CD8-positive, alpha-beta memory T cell (primary cell): ENCODE measurements at regions not wholly inside any gene's neighbourhood (a gene's known extent, or its start where the extent isn't known, plus 50 kb on each side); places are given as distances from the start of the nearest gene placed in this dataset.

Experiments
- CTCF ChIA-PET: fragments of 350-600 bp; sonication (Branson Sonifier 250); formaldehyde crosslinking; loops from one replicate; lab custom pipeline; 2021; ENCODE audit warnings: antibody characterized with exemption; lab: Charles Lee
- POLR2A ChIA-PET: fragments of 350-600 bp; sonication (Branson Sonifier 250); formaldehyde crosslinking; loops from one replicate; lab custom pipeline; 2021; ENCODE audit warnings: antibody characterized with exemption; lab: Charles Lee
- DNase-seq, 5 donors: peaks; one replicate each; pipeline versions ENCODE4 v3.0.0 to v3.0.0-alpha.2; 2020 to 2022; ENCODE audit warnings: mixed read lengths in 1 of 5
- H3K27ac ChIP-seq: one replicate; pipeline ENCODE4 v1.7.0; 2013; ENCODE audit warnings: low read depth, mild to moderate bottlenecking, low read length, moderate library complexity
- H3K27me3 ChIP-seq: 2 replicates; pipeline ENCODE4 v1.7.0; 2013; ENCODE audit warnings: low read length, mild to moderate bottlenecking; ENCODE audit not compliant: insufficient read depth, poor library complexity, severe bottlenecking
- H3K36me3 ChIP-seq: 2 replicates; pipeline ENCODE4 v1.7.0; 2013; ENCODE audit warnings: mild to moderate bottlenecking, low read length, moderate library complexity; ENCODE audit not compliant: insufficient read depth
- H3K4me1 ChIP-seq: 2 replicates; pipeline ENCODE4 v1.7.0; 2013; ENCODE audit warnings: mild to moderate bottlenecking, low read length, moderate library complexity; ENCODE audit not compliant: insufficient read depth
- H3K4me3 ChIP-seq: 2 replicates; pipeline ENCODE4 v1.7.0; 2013; ENCODE audit warnings: mild to moderate bottlenecking, low read length
- H3K9me3 ChIP-seq: 2 replicates; pipeline ENCODE4 v1.7.0; 2013; ENCODE audit warnings: mild to moderate bottlenecking, low read length
- H3K27ac Mint-ChIP-seq, 8 donors: one replicate each; pipeline ENCODE4 v1.8.0; 2020 to 2021; ENCODE audit warnings: mixed read lengths in 8 of 8, mild to moderate bottlenecking in 6 of 8, inconsistent platforms in 3 of 8, moderate library complexity in 3 of 8
- H3K27me3 Mint-ChIP-seq, 2 donors: one replicate each; pipeline ENCODE4 v1.8.0; 2020 to 2021; ENCODE audit warnings: mixed read lengths in 2 of 2, mild to moderate bottlenecking in 1 of 2, moderate library complexity in 1 of 2
- H3K36me3 Mint-ChIP-seq, 3 donors: one replicate each; pipeline ENCODE4 v1.8.0; 2020 to 2021; ENCODE audit warnings: mixed read lengths in 3 of 3, inconsistent platforms in 1 of 3, mild to moderate bottlenecking in 1 of 3
- H3K4me1 Mint-ChIP-seq, 3 donors: one replicate each; pipeline ENCODE4 v1.8.0; 2020 to 2021; ENCODE audit warnings: mixed read lengths in 3 of 3, inconsistent platforms in 1 of 3, mild to moderate bottlenecking in 1 of 3
- H3K4me3 Mint-ChIP-seq, 7 donors: one replicate each; pipeline ENCODE4 v1.8.0; 2020 to 2021; ENCODE audit warnings: mixed read lengths in 7 of 7, mild to moderate bottlenecking in 6 of 7, moderate library complexity in 4 of 7, inconsistent platforms in 2 of 7
- H3K9me3 Mint-ChIP-seq, 5 donors: one replicate each; pipeline ENCODE4 v1.8.0; 2020 to 2022; ENCODE audit warnings: mixed read lengths in 5 of 5, mild to moderate bottlenecking in 3 of 5, moderate library complexity in 2 of 5, inconsistent platforms in 1 of 5

- no peak for DNase-seq
- H3K4me3 ChIP-seq: no peak overlapping the region
- H3K27ac Mint-ChIP-seq: no peak overlapping the region
- no peak overlapping the region for H3K4me3 Mint-ChIP-seq
- POLR2A ChIA-PET: no interaction called here
- no peaks in the 10 kb centered on the region for H3K36me3 Mint-ChIP-seq
- no peak overlapping the region for H3K27ac ChIP-seq
- no peaks in the 10 kb centered on the region for H3K4me1 ChIP-seq
- no peaks in the 10 kb centered on the region for H3K9me3 ChIP-seq
- no peaks in the 10 kb centered on the region for H3K27me3 ChIP-seq
- no peaks in the 10 kb centered on the region for H3K4me1 Mint-ChIP-seq
- H3K36me3 ChIP-seq: no peaks in the 10 kb centered on the region
- H3K9me3 Mint-ChIP-seq: peaks cover 0 to 4% (median 2%) of the 10 kb centered on the region in 5 donors
- CTCF ChIA-PET: no interaction called here
- no peaks in the 10 kb centered on the region for H3K27me3 Mint-ChIP-seq
Measured at GRCh38 chr2:138110453-138111083, 146.3 kb downstream of the HNMT start.

GRCh38 chr2:138112536-138112935, 148.3 kb downstream of the HNMT start:
- H3K9me3 ChIP-seq: no peaks in the 10 kb centered on the region
- H3K27me3 ChIP-seq: no peaks in the 10 kb centered on the region
- no peaks in the 10 kb centered on the region for H3K27me3 Mint-ChIP-seq
- no peaks in the 10 kb centered on the region for H3K4me1 Mint-ChIP-seq
- H3K36me3 Mint-ChIP-seq: no peaks in the 10 kb centered on the region
- ChIA-PET POLR2A (no interaction called here), CTCF (no interaction called here)
- H3K4me3 ChIP-seq: no peak overlapping the region
- H3K27ac Mint-ChIP-seq: no peak overlapping the region
- no peaks in the 10 kb centered on the region for H3K36me3 ChIP-seq
- peaks cover 0 to 4% (median 2%) of the 10 kb centered on the region in 5 donors for H3K9me3 Mint-ChIP-seq
- H3K4me1 ChIP-seq: no peaks in the 10 kb centered on the region
- H3K4me3 Mint-ChIP-seq: no peak overlapping the region
- no peak overlapping the region for H3K27ac ChIP-seq
- DNase-seq: no peak

GRCh38 chr2:138113871-138114525, 149.7 kb downstream of the HNMT start:
- H3K36me3 Mint-ChIP-seq: no peaks in the 10 kb centered on the region
- Histone ChIP-seq H3K36me3 (no peaks in the 10 kb centered on the region), H3K9me3 (no peaks in the 10 kb centered on the region), H3K4me1 (no peaks in the 10 kb centered on the region), H3K27me3 (no peaks in the 10 kb centered on the region), H3K27ac (no peak overlapping the region), H3K4me3 (no peak overlapping the region)
- POLR2A ChIA-PET: no interaction called here
- no peak overlapping the region for H3K4me3 Mint-ChIP-seq
- H3K4me1 Mint-ChIP-seq: no peaks in the 10 kb centered on the region
- DNase-seq: no peak
- no peaks in the 10 kb centered on the region for H3K27me3 Mint-ChIP-seq
- CTCF ChIA-PET: no interaction called here
- H3K27ac Mint-ChIP-seq: no peak overlapping the region
- peaks cover 0 to 7% (median 2%) of the 10 kb centered on the region in 5 donors for H3K9me3 Mint-ChIP-seq

- DNase-seq: no peak
- ChIA-PET CTCF (no interaction called here), POLR2A (no interaction called here)
- no peak overlapping the region for H3K4me3 Mint-ChIP-seq
- Histone ChIP-seq H3K9me3 (no peaks in the 10 kb centered on the region), H3K27me3 (no peaks in the 10 kb centered on the region), H3K4me3 (no peak overlapping the region), H3K27ac (no peak overlapping the region), H3K4me1 (no peaks in the 10 kb centered on the region), H3K36me3 (no peaks in the 10 kb centered on the region)
- no peak overlapping the region for H3K27ac Mint-ChIP-seq
- H3K27me3 Mint-ChIP-seq: no peaks in the 10 kb centered on the region
- peaks cover 0 to 7% (median 2%) of the 10 kb centered on the region in 5 donors for H3K9me3 Mint-ChIP-seq
- no peaks in the 10 kb centered on the region for H3K4me1 Mint-ChIP-seq
- H3K36me3 Mint-ChIP-seq: no peaks in the 10 kb centered on the region
Measured at GRCh38 chr2:138115666-138116065, 151.4 kb downstream of the HNMT start.

DNA sequence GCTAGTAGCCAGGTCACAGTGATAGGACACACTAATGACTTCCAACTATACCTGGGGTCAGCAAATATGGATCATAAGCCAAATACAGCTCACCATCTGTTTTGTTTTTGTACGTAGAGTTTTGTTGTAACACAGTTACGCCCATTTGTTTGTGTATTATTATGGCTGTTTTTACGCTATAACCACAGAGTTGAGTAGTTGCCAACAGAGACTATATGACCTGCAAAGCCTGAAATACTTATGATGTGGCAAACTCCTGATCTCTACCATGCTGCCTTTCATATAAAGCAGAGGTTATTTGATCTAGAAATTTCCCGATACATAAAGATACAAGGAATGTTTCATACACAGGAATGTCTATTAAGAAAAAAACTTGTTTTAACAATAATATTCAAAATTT, 152.2 kb downstream of the HNMT start:
- H3K27ac ChIP-seq: no peak overlapping the region
- CTCF ChIA-PET: no interaction called here
- Mint-ChIP-seq H3K9me3 (peaks cover 0 to 7% (median 0%) of the 10 kb centered on the region in 5 donors), H3K4me3 (no peak overlapping the region), H3K27me3 (no peaks in the 10 kb centered on the region), H3K4me1 (no peaks in the 10 kb centered on the region), H3K27ac (no peak overlapping the region), H3K36me3 (no peaks in the 10 kb centered on the region)
- no peak overlapping the region for H3K4me3 ChIP-seq
- DNase-seq: no peak
- no peaks in the 10 kb centered on the region for H3K4me1 ChIP-seq
- no peaks in the 10 kb centered on the region for H3K27me3 ChIP-seq
- no peaks in the 10 kb centered on the region for H3K9me3 ChIP-seq
- no peaks in the 10 kb centered on the region for H3K36me3 ChIP-seq
- POLR2A ChIA-PET: no interaction called here

- no peak overlapping the region for H3K27ac ChIP-seq
- no peaks in the 10 kb centered on the region for H3K9me3 ChIP-seq
- CTCF ChIA-PET: no interaction called here
- no peak overlapping the region for H3K4me3 ChIP-seq
- Mint-ChIP-seq H3K4me1 (no peaks in the 10 kb centered on the region), H3K9me3 (peaks cover 0 to 5% (median 0%) of the 10 kb centered on the region in 5 donors), H3K27ac (no peak overlapping the region), H3K27me3 (no peaks in the 10 kb centered on the region), H3K4me3 (no peak overlapping the region), H3K36me3 (no peaks in the 10 kb centered on the region)
- DNase-seq: no peak
- POLR2A ChIA-PET: no interaction called here
- H3K27me3 ChIP-seq: no peaks in the 10 kb centered on the region
- no peaks in the 10 kb centered on the region for H3K4me1 ChIP-seq
- no peaks in the 10 kb centered on the region for H3K36me3 ChIP-seq
Measured at GRCh38 chr2:138121666-138122661, 157.7 kb downstream of the HNMT start.

GRCh38 chr2:138122891-138123290, 158.6 kb downstream of the HNMT start:
- no peak overlapping the region for H3K4me3 Mint-ChIP-seq

DNA sequence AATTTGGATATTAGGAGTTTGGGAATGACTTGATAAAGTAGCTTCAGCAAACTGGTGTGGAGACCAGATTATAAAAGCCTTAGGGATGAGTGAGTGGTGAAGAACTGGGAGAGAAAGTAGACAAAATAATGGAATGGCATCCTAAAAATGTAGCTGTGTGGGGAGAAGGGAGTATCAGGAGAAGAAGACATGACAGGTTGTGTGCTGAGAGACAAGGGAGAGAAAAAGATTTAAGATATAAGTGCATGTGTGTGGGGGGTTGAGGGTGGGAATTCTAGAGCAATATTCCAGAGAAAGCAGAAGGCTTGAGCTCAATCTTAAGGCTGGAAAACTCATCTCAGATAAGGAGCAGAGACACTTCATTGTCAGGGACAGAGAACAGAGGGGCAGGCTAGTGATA, 159.5 kb downstream of the HNMT start:
- Histone ChIP-seq H3K4me3 (no peak overlapping the region), H3K27ac (no peak overlapping the region), H3K4me1 (no peaks in the 10 kb centered on the region), H3K36me3 (no peaks in the 10 kb centered on the region), H3K27me3 (no peaks in the 10 kb centered on the region), H3K9me3 (no peaks in the 10 kb centered on the region)
- H3K27ac Mint-ChIP-seq: no peak overlapping the region
- ChIA-PET POLR2A (no interaction called here), CTCF (no interaction called here)
- no peak for DNase-seq
- H3K4me3 Mint-ChIP-seq: no peak overlapping the region
- no peaks in the 10 kb centered on the region for H3K36me3 Mint-ChIP-seq
- no peaks in the 10 kb centered on the region for H3K4me1 Mint-ChIP-seq
- peaks cover 0 to 7% (median 2%) of the 10 kb centered on the region in 5 donors for H3K9me3 Mint-ChIP-seq
- no peaks in the 10 kb centered on the region for H3K27me3 Mint-ChIP-seq

More at GRCh38 chr2:138122891-138123290, 158.6 kb downstream of the HNMT start:
- no peak overlapping the region for H3K27ac ChIP-seq
- POLR2A ChIA-PET: no interaction called here
- CTCF ChIA-PET: no interaction called here
- no peaks in the 10 kb centered on the region for H3K4me1 Mint-ChIP-seq
- no peaks in the 10 kb centered on the region for H3K27me3 ChIP-seq
- no peaks in the 10 kb centered on the region for H3K36me3 ChIP-seq
- H3K36me3 Mint-ChIP-seq: no peaks in the 10 kb centered on the region
- no peak overlapping the region for H3K27ac Mint-ChIP-seq
- DNase-seq: no peak
- peaks cover 0 to 7% (median 3%) of the 10 kb centered on the region in 5 donors for H3K9me3 Mint-ChIP-seq
- no peaks in the 10 kb centered on the region for H3K4me1 ChIP-seq
- no peaks in the 10 kb centered on the region for H3K27me3 Mint-ChIP-seq
- H3K9me3 ChIP-seq: no peaks in the 10 kb centered on the region
- H3K4me3 ChIP-seq: no peak overlapping the region
